GM06990 (cell line): ENCODE measurements at regions not wholly inside any gene's neighbourhood (a gene's known extent, or its start where the extent isn't known, plus 50 kb on each side); places are given as distances from the start of the nearest gene placed in this dataset.

Experiments used
- DNase-seq: peaks from one replicate; pipeline ENCODE4 v3.0.0-alpha.2; 2011; ENCODE audit not compliant: insufficient read length; ENCODE audit errors: extremely low read depth
- H3K27me3 ChIP-seq: replicated peaks from 2 replicates; pipeline ENCODE4 v1.6.0; 2011; ENCODE audit warnings: low read length; ENCODE audit not compliant: control insufficient read depth, insufficient read depth
- H3K36me3 ChIP-seq: 2 replicates; pipeline ENCODE4 v1.5.1; 2011; ENCODE audit warnings: low read length; ENCODE audit not compliant: control insufficient read depth, insufficient read depth
- H3K4me3 ChIP-seq: replicated peaks from 2 replicates; pipeline ENCODE4 v1.5.1; 2011; ENCODE audit warnings: low read depth, mild to moderate bottlenecking, control low read depth, low read length
- TF ChIP-seq, protein P1 (sequence below): IDR thresholded peaks from 2 replicates; pipeline ENCODE4 v1.5.1; 2011; ENCODE audit warnings: low read length, control low read depth, mild to moderate bottlenecking, inconsistent platforms; ENCODE audit not compliant: insufficient read depth, poor library complexity, severe bottlenecking

DNA sequence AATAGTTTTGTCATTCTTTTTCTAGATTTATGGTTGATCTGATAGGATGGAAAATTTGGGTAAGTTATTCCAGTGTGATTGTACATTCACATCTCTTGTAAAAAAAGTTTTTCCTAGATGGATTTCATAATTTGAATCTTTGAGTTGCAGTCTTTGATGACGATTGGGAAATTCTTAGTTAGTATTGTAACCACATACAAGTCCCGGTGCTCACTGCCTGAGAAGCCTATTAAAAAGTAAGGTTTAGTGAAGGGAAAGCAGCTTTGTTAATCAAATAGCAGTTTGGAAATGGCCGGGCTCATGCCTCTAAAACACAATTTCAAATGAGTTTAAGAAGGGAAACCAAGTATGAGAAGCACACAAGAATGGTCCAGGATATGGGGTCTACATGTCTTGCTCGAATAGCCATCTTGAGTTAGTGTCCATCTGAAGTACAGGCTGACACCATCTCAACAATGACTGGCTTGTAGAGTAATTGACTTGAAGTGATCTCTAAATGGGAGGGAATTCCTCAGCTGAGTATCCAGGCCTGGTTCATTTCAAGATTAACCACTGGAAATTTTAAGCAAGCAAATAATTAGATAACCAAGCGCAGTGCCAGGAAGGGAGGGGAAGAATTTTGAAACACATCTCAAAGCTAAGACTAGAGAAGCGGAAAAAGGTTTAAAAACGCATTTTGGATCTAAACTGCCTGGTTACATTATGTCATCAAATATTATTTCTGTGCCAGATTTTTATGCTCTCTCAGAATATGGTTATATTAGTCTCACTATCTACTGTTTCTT, 1145.6 kb upstream of the MIR17HG start:
- TF ChIP-seq, protein P1, sequence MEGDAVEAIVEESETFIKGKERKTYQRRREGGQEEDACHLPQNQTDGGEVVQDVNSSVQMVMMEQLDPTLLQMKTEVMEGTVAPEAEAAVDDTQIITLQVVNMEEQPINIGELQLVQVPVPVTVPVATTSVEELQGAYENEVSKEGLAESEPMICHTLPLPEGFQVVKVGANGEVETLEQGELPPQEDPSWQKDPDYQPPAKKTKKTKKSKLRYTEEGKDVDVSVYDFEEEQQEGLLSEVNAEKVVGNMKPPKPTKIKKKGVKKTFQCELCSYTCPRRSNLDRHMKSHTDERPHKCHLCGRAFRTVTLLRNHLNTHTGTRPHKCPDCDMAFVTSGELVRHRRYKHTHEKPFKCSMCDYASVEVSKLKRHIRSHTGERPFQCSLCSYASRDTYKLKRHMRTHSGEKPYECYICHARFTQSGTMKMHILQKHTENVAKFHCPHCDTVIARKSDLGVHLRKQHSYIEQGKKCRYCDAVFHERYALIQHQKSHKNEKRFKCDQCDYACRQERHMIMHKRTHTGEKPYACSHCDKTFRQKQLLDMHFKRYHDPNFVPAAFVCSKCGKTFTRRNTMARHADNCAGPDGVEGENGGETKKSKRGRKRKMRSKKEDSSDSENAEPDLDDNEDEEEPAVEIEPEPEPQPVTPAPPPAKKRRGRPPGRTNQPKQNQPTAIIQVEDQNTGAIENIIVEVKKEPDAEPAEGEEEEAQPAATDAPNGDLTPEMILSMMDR = no peak
- no peak for DNase-seq
- no peaks in the 10 kb centered on the region for H3K36me3 ChIP-seq
- no peak overlapping the region for H3K4me3 ChIP-seq
- no peaks in the 10 kb centered on the region for H3K27me3 ChIP-seq

DNA sequence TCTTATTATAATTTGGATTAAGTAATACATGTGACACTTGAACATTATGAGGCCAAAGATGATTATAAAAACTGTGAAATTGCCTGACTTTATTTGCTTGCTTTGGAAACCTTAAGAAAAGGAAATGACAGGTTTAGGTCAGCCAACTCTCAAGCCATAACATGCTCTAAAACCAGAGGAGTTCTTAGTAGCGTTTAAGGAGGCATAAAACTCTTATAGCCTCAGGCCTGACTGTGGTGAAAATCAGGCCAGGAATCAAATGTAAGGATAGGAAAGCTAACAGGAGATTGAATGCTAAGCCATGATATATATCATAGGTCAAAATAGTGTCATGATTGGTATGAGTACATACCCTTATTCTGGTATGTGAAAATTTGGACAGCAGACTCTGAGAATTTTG, 1142.4 kb upstream of the MIR17HG start:
- H3K4me3 ChIP-seq = no peak overlapping the region
- TF ChIP-seq, protein P1 = no peak
- DNase-seq = no peak
- no peaks in the 10 kb centered on the region for H3K36me3 ChIP-seq
- H3K27me3 ChIP-seq = no peaks in the 10 kb centered on the region

DNA sequence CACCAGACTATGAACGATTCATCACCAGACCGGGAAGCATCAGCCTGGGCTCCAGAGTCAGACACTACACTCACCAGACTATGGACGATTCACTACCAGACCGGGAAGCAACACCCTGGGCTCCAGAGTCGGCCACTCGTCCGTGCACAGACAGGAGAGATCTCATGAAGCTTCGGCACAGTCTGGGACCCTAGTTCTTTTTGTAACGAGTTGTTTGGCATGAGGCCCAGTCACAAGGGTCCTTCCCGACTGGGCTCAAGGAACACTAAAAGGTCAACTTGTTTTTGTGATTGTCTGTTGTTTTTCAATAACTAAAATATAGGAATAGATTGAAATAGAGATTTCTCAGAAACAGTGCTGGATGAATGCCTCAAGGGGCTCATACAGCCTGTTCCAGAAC, 1141.6 kb upstream of the MIR17HG start:
- DNase-seq = no peak
- H3K27me3 ChIP-seq = no peaks in the 10 kb centered on the region
- no peak overlapping the region for H3K4me3 ChIP-seq
- H3K36me3 ChIP-seq = no peaks in the 10 kb centered on the region
- TF ChIP-seq, protein P1 = no peak

DNA sequence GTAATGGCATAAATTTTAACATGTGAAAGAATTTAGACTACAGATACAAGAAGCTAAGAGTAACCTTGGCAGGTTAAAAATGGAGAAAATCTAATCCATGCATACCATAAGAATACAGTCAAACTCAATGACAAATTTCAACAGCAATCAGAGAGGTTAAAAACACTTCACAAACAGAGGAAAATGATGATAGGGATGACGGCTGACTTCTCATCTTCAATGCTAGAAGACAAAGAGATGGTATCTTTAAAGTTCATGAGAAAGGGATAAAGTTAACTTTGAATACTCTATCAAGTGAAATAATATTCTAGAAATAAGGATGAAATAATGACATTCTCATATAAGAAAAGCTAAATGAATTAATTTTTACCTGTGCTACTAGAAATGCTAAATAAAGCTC, 1130.2 kb upstream of the MIR17HG start:
- Histone ChIP-seq H3K4me3 (no peak overlapping the region), H3K27me3 (no peaks in the 10 kb centered on the region), H3K36me3 (no peaks in the 10 kb centered on the region)
- no peak for DNase-seq
- TF ChIP-seq, protein P1 = no peak

DNA sequence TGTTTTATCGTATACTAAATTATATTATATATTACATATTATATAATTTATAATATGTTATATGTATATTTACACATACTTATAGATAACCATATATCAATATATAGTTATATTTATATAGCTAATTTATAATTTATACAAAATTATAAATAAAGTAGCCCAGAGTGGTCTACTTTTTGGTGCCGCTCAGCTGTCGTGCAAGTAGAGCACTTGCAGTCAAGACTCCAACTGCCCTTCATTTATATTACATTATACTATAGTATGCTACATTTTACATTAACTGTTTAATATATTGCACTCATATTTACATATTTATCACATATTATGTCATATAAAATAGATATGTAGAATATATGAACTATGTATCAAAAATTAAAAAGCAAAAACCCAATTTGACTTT, 1124.7 kb upstream of the MIR17HG start:
- TF ChIP-seq, protein P1 = no peak
- no peak overlapping the region for H3K4me3 ChIP-seq
- no peaks in the 10 kb centered on the region for H3K27me3 ChIP-seq
- no peak for DNase-seq
- H3K36me3 ChIP-seq = no peaks in the 10 kb centered on the region

DNA sequence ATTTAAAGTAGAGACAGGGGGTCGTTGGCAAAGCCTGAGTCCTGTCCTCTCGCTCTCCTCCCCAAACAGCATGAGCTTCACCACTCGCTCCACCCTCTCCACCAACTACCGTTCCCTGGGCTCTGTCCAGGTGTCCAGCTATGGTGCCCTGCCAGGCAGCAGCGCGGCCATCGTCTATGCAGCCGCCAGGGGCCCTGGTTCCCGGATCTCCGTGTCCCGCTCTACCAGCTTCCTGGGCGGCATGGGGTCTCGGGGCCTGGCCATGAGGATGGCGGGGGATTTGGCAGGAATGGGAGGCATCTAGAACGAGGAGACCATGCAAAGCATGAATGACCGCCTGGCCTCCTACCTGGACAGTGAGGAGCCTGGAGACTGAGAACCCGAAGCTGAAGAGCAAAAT, 1117.2 kb upstream of the MIR17HG start:
- H3K27me3 ChIP-seq = no peaks in the 10 kb centered on the region
- no peak for DNase-seq
- H3K36me3 ChIP-seq = no peaks in the 10 kb centered on the region
- TF ChIP-seq, protein P1 = no peak
- H3K4me3 ChIP-seq = no peak overlapping the region
